Uterus (tissue), 2 donors: ENCODE measurements at regions not wholly inside any gene's neighbourhood (a gene's known extent, or its start where the extent isn't known, plus 50 kb on each side); places are given as distances from the start of the nearest gene placed in this dataset.

Source experiments
- CTCF ChIP-seq, 4 experiments: fragments of 200-600 bp in 2 of 4; fragments of 450-650 bp in 2 of 4; sonication (generic) in 2 of 4; IDR thresholded peaks; one replicate each; pipeline ENCODE4 v1.5.1; 2016 to 2019; ENCODE audit warnings: antibody characterized with exemption in 4 of 4, mild to moderate bottlenecking in 2 of 4, moderate library complexity in 1 of 4
- POLR2A ChIP-seq, 2 donors: fragments of 450-650 bp; IDR thresholded peaks; one replicate each; pipeline ENCODE4 v1.6.1; 2016; ENCODE audit warnings: antibody characterized with exemption in 2 of 2, mild to moderate bottlenecking in 1 of 2, moderate library complexity in 1 of 2

GRCh38 chr15:98493966-98494511 is 154.3 kb upstream of the IGF1R start:
- TF ChIP-seq CTCF (IDR thresholded peaks at IDR 0.05) (no peak), POLR2A (IDR thresholded peaks at IDR 0.05) (no peak)
